Epithelial cell of esophagus (primary cell): ENCODE measurements at regions not wholly inside any gene's neighbourhood (a gene's known extent, or its start where the extent isn't known, plus 50 kb on each side); places are given as distances from the start of the nearest gene placed in this dataset.
"Not testable (repeated sequence)": the region's sequence is repeated elsewhere in the genome, so short reads cannot be mapped to it uniquely, and the experiment has no call there.

Source experiments
- DNase-seq: peaks from one replicate; pipeline ENCODE4 v3.0.0; 2010; ENCODE audit warnings: low read depth
- H3K4me3 ChIP-seq: 2 replicates; pipeline ENCODE4 v1.5.1; 2011; ENCODE audit warnings: mild to moderate bottlenecking, low read length, control low read depth
- CTCF ChIP-seq: IDR thresholded peaks from 2 replicates; pipeline ENCODE4 v1.5.1; 2011; ENCODE audit warnings: low read depth, mild to moderate bottlenecking, low read length, control low read depth, inconsistent platforms; ENCODE audit not compliant: insufficient read depth; ENCODE audit errors: missing control alignments

- DNase-seq, result no peak
- no peak overlapping the region for H3K4me3 ChIP-seq
- TF ChIP-seq CTCF, result no peak
These were observed 1048.3 kb downstream of the CDY2B start for GRCh38 chrY:16831766-16832165.

DNA sequence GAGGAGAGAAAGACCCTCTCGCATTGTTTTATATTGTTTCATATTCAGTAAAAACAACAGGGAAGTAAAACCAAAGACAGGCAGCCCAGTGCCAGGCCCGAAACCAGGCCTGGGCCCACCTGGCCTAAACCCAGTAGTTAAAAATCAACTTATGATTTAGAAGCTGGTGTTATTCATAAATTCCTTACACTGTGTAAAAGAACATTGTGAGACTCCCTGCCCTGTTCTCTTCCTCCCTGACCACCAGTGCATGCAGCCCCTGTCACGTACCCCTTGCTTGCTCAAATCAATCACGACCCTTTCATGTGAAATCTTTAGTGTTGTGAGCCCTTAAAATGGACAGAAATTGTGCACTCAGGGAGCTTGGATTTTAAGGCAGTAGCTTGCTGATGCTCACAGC, 1048.7 kb downstream of the CDY2B start:
- not testable (repeated sequence) for DNase-seq, H3K4me3 ChIP-seq

- no peak for TF ChIP-seq CTCF
- no peak overlapping the region for H3K4me3 ChIP-seq
- DNase-seq, result no peak
These were observed 1072.3 kb downstream of the CDY2B start for GRCh38 chrY:16807713-16808112.
